Muscle layer of duodenum (tissue), 2 donors: ENCODE measurements at regions not wholly inside any gene's neighbourhood (a gene's known extent, or its start where the extent isn't known, plus 50 kb on each side); places are given as distances from the start of the nearest gene placed in this dataset.

Experiments
- H3K27ac ChIP-seq: one replicate; pipeline ENCODE4 v1.7.0; 2013; ENCODE audit warnings: mild to moderate bottlenecking, low read length
- H3K27me3 ChIP-seq: one replicate; pipeline ENCODE4 v1.7.0; 2013; ENCODE audit warnings: low read depth, mild to moderate bottlenecking, control low read depth, low read length
- H3K36me3 ChIP-seq, 2 donors: one replicate each; pipeline ENCODE4 v1.7.0; 2013; ENCODE audit warnings: low read length in 2 of 2, control low read depth in 1 of 2, mild to moderate bottlenecking in 1 of 2; ENCODE audit not compliant: insufficient read depth in 2 of 2, control insufficient read depth in 1 of 2
- H3K4me1 ChIP-seq, 2 donors: one replicate each; pipeline ENCODE4 v1.7.0; 2013; ENCODE audit warnings: low read length in 2 of 2, mild to moderate bottlenecking in 2 of 2, control low read depth in 1 of 2, moderate library complexity in 1 of 2; ENCODE audit not compliant: insufficient read depth in 2 of 2, control insufficient read depth in 1 of 2
- H3K4me3 ChIP-seq, 2 donors: one replicate each; pipeline ENCODE4 v1.7.0; 2013; ENCODE audit warnings: low read length in 2 of 2, low read depth in 1 of 2, mild to moderate bottlenecking in 1 of 2
- H3K9me3 ChIP-seq, 2 donors: one replicate each; pipeline ENCODE4 v1.7.0; 2013; ENCODE audit warnings: low read length in 2 of 2, control low read depth in 1 of 2, mild to moderate bottlenecking in 1 of 2; ENCODE audit not compliant: control insufficient read depth in 1 of 2
- donor health status: healthy.

DNA sequence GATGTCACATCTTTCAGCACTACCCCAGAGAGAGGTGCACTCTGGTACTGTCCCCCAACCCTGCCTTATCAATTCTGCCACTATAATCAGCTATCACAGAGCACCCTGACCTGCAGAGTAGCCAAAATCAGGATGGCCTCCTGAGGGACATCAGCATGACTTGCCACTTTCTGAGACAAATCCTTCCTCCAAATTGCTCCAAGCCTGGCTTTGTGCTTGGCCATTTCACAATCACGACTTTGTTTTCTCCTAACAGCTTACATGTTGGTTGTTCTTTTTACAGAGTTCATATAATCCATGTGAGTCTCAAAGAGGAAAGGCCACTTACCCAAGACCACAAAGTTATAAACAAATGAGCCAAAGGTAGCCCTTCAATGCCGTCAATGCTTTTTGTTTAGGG, 449.0 kb upstream of the CDH5 start:
- Histone ChIP-seq H3K9me3 (no peaks in the 10 kb centered on the region), H3K4me1 (no peaks in the 10 kb centered on the region), H3K27me3 (no peaks in the 10 kb centered on the region), H3K4me3 (no peak overlapping the region), H3K36me3 (no peaks in the 10 kb centered on the region), H3K27ac (no peak overlapping the region)

DNA sequence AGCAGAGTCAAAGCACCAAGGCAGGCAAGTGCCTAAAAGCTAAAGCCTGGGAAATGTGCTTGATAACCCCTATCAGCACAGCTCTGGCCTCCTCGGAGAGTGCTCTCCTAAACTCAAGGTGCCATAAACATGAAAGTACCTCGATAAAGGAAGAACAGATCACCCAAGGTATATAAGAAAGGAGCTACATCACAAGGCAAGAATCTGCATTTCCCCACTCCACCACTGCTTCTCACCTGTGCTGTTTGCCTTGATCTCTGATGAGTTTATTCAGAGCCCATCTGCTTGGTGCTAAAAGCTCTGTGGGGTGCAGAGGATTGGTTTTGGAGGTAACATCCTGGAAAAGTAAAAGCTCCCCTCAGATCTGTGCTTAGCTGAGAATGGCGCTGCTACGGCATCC, 449.5 kb upstream of the CDH5 start:
- Histone ChIP-seq H3K36me3 (no peaks in the 10 kb centered on the region), H3K4me3 (no peak overlapping the region), H3K4me1 (no peaks in the 10 kb centered on the region), H3K27ac (no peak overlapping the region), H3K9me3 (no peaks in the 10 kb centered on the region), H3K27me3 (no peaks in the 10 kb centered on the region)

DNA sequence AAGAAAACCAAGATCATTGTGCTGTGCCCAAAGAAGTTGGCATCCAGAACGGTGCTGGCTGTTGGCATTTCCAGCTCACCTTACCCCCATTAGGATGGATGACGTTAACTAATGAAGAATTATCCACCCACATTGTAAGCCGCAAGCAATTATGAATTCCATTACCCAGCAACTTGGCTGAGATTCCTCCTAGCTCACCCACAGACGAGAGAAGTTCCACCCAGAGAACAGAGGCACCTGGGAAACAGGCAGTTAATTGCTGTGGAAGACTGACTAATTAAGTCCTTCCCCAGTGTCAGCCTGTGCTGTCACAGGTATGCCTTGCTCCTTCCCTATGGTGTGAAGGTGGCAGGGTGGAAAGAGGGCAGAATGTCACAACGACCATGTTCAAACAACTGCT, 456.2 kb upstream of the CDH5 start:
- no peak overlapping the region for H3K27ac ChIP-seq
- H3K36me3 ChIP-seq, result no peaks in the 10 kb centered on the region
- H3K4me1 ChIP-seq, result no peaks in the 10 kb centered on the region
- no peaks in the 10 kb centered on the region for H3K9me3 ChIP-seq
- H3K27me3 ChIP-seq, result no peaks in the 10 kb centered on the region
- no peak overlapping the region for H3K4me3 ChIP-seq

DNA sequence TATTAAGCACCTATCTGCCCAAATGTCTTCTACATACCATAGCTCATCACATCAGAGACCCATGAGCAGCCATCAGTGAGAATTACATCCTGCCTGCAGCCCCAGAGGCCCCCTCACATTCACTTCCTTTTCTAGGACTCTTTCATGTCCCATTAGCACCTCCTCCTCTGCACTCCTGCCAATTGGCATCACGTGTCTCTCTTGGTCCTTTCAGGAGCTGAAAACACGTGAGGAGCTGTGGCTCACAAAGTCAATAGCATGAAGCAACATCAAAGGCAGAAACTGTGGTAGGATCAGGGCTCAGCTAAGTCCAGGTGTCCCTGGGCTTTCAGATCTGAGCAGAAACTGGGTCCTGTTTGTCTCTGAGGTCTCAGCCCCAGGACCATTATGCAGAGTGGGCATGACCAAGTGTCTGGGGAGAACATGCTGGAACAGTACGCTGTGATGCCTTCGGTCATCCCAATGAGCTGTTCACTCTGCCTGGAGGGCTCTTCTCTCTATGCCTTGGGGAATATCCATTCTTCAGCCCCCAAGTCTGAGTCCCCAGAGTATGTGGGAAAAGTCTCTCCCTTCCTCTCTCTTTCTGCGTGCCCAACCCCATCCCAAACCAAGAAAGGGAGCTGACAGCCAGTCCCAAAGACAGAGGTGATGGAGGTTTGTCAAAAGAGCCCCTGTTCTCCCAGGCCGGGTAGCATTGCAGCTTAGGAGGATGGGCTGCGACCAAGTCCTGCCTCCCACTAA, 457.0 kb upstream of the CDH5 start:
- no peaks in the 10 kb centered on the region for H3K27me3 ChIP-seq
- H3K4me1 ChIP-seq, result no peaks in the 10 kb centered on the region
- no peak overlapping the region for H3K27ac ChIP-seq
- no peaks in the 10 kb centered on the region for H3K36me3 ChIP-seq
- no peak overlapping the region for H3K4me3 ChIP-seq
- H3K9me3 ChIP-seq, result no peaks in the 10 kb centered on the region

DNA sequence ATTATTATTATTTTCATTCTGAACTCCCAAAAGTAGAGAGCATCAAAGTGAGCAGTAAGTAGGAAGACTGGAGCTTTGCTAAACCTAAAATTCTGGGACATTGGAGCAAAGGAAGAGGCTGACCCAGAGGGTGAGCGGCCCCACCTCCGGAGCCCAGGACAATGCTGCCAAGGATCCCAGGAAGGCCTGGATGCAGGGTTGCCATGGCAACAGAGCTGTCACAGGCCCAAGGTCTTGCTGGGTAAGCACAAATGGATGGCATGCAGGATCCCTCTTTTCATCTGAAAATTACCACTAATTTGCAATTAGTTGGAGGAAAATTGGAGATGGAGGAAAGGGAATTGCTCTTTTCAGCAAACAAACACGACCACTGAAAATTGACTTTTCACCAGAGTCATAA, 457.9 kb upstream of the CDH5 start:
- Histone ChIP-seq H3K9me3 (no peaks in the 10 kb centered on the region), H3K36me3 (no peaks in the 10 kb centered on the region), H3K27ac (no peak overlapping the region), H3K4me3 (no peak overlapping the region), H3K4me1 (no peaks in the 10 kb centered on the region), H3K27me3 (no peaks in the 10 kb centered on the region)

DNA sequence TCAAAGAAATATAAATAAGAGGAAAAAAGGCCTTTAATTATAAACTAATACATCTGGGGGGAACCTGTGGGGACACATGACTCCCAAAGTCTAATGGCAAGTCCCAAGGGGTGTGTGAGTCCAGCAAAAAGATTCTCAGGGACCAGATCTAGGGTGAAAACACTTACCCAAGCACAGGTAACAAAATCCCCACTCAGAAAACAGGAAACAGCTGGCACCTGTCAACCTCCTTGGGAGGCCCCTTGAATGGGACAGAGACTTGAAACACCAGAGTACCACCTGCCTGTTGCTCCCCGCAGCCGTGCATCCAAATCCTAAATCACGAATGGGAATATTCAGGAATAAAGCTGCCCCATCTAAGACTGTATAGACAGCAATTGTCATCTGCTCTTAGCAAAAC, 461.2 kb upstream of the CDH5 start:
- no peaks in the 10 kb centered on the region for H3K27me3 ChIP-seq
- no peaks in the 10 kb centered on the region for H3K9me3 ChIP-seq
- no peak overlapping the region for H3K27ac ChIP-seq
- no peaks in the 10 kb centered on the region for H3K36me3 ChIP-seq
- H3K4me3 ChIP-seq, result no peak overlapping the region
- no peaks in the 10 kb centered on the region for H3K4me1 ChIP-seq

DNA sequence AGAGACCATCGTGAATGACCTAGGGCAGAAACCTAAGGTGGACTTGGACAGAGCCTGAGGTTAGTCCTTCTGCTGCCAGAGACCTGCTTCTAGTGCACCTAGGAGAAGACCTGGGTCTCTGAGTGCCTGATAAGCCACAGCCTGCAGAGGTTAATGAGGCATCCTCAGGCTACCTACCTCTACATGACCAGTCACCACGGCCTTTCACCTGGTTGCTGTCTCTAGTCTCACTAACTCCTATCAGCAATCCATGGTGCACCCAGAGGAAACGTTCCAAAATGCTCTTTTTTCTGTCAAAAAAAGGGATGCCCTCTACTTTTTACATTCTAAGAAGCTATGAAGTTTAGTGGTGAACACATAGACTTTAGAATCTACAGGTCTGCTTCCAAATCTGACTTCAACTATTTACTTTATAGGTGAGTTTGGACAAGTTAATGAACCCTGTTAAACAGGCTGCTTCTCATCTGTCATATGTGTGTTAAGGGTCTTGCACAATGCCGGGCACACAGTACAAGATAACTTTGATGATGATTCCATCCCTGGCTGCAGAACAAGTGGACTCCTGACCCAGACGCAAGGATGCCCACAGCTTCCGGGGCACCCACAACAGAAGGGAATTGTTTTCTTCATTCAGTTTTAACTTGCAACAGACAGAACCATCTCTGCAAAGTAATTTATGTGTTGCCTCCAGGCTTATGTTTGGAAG, 469.9 kb upstream of the CDH5 start:
- no peaks in the 10 kb centered on the region for H3K4me1 ChIP-seq
- H3K9me3 ChIP-seq, result no peaks in the 10 kb centered on the region
- H3K27ac ChIP-seq, result no peak overlapping the region
- no peaks in the 10 kb centered on the region for H3K36me3 ChIP-seq
- no peak overlapping the region for H3K4me3 ChIP-seq
- H3K27me3 ChIP-seq, result no peaks in the 10 kb centered on the region

DNA sequence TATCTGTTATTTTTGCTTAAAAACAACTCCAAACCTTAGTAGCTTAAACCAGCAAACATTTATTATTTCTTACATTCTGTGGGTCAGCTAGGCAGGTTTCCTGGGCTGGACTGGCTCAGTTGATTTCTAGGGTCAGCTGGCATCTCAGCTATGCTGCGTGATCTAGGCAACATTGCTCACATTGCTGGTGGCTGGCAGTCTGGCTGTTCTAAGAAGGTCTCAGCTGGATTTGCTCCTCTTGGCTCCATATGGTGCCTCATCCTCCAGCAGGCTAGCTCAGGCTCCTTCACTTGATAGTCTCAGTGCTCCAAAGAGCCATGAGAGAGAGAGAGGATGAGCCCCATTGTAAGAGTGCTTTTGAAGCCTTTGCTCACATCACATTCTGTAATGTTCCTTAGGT, 470.6 kb upstream of the CDH5 start:
- no peaks in the 10 kb centered on the region for H3K36me3 ChIP-seq
- no peak overlapping the region for H3K4me3 ChIP-seq
- H3K9me3 ChIP-seq, result no peaks in the 10 kb centered on the region
- no peaks in the 10 kb centered on the region for H3K27me3 ChIP-seq
- H3K4me1 ChIP-seq, result no peaks in the 10 kb centered on the region
- H3K27ac ChIP-seq, result no peak overlapping the region

DNA sequence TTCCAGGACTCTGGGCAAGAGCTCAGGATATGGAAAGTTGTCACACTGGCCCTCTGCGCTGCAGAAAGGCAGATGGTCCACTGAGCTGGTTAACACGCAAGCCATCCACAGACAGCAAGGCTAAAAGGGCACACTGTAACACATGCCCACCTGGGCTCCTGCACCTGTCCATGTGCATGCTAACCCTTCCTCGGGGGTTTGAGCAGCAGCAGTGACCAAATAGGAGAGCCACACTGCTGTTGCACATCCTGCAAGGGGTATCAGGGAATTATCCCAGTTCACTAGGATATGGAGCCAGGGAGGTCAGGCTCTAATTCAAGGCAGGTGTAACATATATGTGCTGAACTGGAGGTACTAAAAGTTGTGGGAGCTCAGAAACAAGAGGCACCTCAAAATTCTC, 471.0 kb upstream of the CDH5 start:
- no peaks in the 10 kb centered on the region for H3K36me3 ChIP-seq
- no peak overlapping the region for H3K4me3 ChIP-seq
- H3K27ac ChIP-seq, result no peak overlapping the region
- no peaks in the 10 kb centered on the region for H3K9me3 ChIP-seq
- H3K27me3 ChIP-seq, result no peaks in the 10 kb centered on the region
- H3K4me1 ChIP-seq, result no peaks in the 10 kb centered on the region

DNA sequence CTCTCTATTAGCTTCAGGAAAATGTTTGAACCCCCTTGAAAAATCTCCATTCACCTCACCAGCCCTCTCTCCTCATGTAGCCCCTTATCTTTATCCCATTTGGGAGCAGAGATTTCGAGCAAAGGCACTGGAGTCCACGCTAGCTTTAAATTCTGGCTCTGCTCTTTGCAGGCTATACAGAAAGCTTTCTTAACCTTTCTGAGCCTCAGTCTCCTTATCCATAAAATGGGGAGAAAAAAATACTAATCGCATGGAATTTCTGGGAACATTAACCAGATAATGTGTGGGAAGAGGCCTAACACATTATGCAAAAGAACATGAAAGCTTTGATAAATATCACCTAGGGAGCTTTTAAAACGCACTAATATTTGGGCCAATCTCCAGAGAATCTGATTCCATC, 476.3 kb upstream of the CDH5 start:
- H3K27me3 ChIP-seq, result no peaks in the 10 kb centered on the region
- no peak overlapping the region for H3K4me3 ChIP-seq
- H3K4me1 ChIP-seq, result no peaks in the 10 kb centered on the region
- no peaks in the 10 kb centered on the region for H3K9me3 ChIP-seq
- H3K27ac ChIP-seq, result no peak overlapping the region
- no peaks in the 10 kb centered on the region for H3K36me3 ChIP-seq

DNA sequence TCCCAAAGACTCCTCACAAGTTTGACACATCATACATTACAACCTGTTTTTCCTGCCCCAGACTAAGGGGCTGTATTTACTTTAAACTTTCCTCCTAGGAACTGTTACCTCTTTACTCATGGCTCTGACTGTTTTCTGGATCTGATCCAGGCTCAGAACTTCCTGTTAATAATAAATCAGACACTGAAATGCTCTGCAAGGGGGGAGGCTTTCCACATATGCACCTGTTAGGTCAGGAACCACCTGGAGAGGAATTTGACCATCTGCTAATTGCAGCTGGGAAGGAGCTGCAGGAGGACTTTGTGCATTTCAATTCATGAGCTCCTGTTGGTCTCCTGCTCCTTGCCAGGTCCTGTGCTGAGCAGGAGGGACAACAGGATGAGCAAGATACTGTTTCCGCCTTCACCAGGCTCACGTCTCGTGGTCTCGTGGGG, 476.9 kb upstream of the CDH5 start:
- Histone ChIP-seq H3K4me3 (no peak overlapping the region), H3K4me1 (no peaks in the 10 kb centered on the region), H3K27ac (no peak overlapping the region), H3K36me3 (no peaks in the 10 kb centered on the region), H3K9me3 (no peaks in the 10 kb centered on the region), H3K27me3 (no peaks in the 10 kb centered on the region)

DNA sequence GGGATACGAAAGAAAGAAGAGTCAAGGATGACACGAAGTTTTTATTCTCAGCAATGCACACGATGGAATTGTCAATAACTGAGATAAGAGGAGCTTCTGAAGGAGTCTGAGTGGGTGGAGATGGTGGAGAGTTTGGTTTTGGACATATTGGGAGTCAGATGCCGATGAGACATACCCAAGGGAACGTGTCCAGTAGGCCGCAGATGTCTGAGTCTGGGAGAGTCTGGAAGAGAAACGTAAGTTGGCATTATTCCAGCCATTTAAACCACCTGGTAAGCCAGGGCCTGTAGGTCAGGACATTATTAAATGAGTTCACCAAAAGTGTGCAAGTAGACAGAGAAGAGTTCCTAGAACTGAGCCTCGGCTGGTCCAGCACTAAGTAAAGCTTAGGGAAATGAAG, 478.3 kb upstream of the CDH5 start:
- H3K9me3 ChIP-seq, result no peaks in the 10 kb centered on the region
- no peak overlapping the region for H3K4me3 ChIP-seq
- H3K36me3 ChIP-seq, result no peaks in the 10 kb centered on the region
- H3K4me1 ChIP-seq, result no peaks in the 10 kb centered on the region
- no peaks in the 10 kb centered on the region for H3K27me3 ChIP-seq
- H3K27ac ChIP-seq, result no peak overlapping the region
